ENCODE measurements at regions not wholly inside any gene's neighbourhood (a gene's known extent, or its start where the extent isn't known, plus 50 kb on each side); places are given as distances from the start of the nearest gene placed in this dataset.

DNA sequence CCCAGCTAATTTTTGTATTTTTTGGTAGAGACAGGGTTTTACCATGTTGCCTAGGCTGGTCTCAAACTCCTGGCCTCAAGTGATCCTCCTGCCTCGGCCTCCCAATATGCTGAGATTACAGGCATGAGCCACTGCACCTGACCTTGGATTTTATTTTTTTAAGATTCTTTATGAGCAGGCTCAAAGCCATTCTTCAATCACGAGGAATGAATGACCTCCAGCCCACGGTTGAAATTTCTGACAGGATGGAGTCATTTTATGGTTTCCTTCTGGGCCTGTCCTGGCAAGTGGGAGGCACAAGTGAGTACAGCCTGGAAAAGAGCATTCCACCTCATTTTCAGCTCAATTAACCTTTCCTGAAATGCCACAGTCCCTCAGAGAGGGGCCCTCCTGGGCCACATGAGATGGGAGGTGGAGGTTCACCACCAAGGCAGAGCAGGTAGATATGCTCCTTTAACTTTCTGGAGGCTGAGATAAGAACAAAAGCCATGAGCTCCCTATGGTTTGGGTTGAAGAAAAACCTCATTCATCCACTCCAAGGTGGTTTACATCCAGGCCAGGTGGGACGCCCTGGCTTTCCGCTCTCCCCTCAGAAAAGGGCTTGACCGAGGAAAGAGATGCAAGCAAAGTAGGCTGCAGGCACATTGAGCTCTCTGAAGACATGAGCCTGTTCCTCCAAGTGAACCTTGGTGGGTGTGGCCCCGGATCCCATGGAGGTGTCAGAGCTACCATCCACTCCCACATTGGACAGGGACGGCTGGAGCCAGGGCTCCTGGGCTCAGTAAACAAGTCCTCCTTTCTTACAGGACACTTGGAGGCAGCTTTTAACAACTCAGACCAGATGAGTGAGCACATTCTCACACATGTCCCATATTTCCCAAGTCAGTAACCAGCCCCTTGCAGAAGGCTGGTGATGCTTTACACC, 208.5 kb upstream of the SSTR4 start (continued):
- no peak for TF ChIP-seq HNRNPK (IDR thresholded peaks at IDR 0.05; ENCODE audit: low read depth, low read length, poor library complexity, severe bottlenecking)

- FAIRE-seq (no peak), ATAC-seq (no peak; the same call in 2 of the 3 replicates)
- no peak overlapping the region for H3K27ac ChIP-seq (ENCODE audit: extremely low read length, insufficient read depth, low read length)
- no peak for TF ChIP-seq SPEN (CRISPR knock-in tag; IDR thresholded peaks at IDR 0.05; ENCODE audit: low read depth)
- TF ChIP-seq SRSF9 (IDR thresholded peaks at IDR 0.05; ENCODE audit: borderline replicate concordance, insufficient read depth, low read depth, low read length, poor library complexity, severe bottlenecking) = no peak
- no peak for TF ChIP-seq ZNF317 (CRISPR knock-in tag; IDR thresholded peaks at IDR 0.05)
- no peak for TF ChIP-seq YEATS4 (CRISPR knock-in tag; IDR thresholded peaks at IDR 0.05; ENCODE audit: borderline replicate concordance)
- TF ChIP-seq, protein P1, sequence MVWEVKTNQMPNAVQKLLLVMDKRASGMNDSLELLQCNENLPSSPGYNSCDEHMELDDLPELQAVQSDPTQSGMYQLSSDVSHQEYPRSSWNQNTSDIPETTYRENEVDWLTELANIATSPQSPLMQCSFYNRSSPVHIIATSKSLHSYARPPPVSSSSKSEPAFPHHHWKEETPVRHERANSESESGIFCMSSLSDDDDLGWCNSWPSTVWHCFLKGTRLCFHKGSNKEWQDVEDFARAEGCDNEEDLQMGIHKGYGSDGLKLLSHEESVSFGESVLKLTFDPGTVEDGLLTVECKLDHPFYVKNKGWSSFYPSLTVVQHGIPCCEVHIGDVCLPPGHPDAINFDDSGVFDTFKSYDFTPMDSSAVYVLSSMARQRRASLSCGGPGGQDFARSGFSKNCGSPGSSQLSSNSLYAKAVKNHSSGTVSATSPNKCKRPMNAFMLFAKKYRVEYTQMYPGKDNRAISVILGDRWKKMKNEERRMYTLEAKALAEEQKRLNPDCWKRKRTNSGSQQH (CRISPR knock-in tag; IDR thresholded peaks at IDR 0.05; ENCODE audit: low read depth) = no peak
- no peak for TF ChIP-seq CBX2 (IDR thresholded peaks at IDR 0.05; ENCODE audit: low read depth, low read length)
- no peak for TF ChIP-seq CBX2 (CRISPR knock-in tag; IDR thresholded peaks at IDR 0.05; ENCODE audit: low read depth)
- no peak for TF ChIP-seq HNRNPL (IDR thresholded peaks at IDR 0.05; ENCODE audit: low read depth, low read length)
- TF ChIP-seq, protein P2, sequence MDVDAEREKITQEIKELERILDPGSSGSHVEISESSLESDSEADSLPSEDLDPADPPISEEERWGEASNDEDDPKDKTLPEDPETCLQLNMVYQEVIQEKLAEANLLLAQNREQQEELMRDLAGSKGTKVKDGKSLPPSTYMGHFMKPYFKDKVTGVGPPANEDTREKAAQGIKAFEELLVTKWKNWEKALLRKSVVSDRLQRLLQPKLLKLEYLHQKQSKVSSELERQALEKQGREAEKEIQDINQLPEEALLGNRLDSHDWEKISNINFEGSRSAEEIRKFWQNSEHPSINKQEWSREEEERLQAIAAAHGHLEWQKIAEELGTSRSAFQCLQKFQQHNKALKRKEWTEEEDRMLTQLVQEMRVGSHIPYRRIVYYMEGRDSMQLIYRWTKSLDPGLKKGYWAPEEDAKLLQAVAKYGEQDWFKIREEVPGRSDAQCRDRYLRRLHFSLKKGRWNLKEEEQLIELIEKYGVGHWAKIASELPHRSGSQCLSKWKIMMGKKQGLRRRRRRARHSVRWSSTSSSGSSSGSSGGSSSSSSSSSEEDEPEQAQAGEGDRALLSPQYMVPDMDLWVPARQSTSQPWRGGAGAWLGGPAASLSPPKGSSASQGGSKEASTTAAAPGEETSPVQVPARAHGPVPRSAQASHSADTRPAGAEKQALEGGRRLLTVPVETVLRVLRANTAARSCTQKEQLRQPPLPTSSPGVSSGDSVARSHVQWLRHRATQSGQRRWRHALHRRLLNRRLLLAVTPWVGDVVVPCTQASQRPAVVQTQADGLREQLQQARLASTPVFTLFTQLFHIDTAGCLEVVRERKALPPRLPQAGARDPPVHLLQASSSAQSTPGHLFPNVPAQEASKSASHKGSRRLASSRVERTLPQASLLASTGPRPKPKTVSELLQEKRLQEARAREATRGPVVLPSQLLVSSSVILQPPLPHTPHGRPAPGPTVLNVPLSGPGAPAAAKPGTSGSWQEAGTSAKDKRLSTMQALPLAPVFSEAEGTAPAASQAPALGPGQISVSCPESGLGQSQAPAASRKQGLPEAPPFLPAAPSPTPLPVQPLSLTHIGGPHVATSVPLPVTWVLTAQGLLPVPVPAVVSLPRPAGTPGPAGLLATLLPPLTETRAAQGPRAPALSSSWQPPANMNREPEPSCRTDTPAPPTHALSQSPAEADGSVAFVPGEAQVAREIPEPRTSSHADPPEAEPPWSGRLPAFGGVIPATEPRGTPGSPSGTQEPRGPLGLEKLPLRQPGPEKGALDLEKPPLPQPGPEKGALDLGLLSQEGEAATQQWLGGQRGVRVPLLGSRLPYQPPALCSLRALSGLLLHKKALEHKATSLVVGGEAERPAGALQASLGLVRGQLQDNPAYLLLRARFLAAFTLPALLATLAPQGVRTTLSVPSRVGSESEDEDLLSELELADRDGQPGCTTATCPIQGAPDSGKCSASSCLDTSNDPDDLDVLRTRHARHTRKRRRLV (CRISPR knock-in tag; IDR thresholded peaks at IDR 0.05) = no peak
- TF ChIP-seq, protein P3, sequence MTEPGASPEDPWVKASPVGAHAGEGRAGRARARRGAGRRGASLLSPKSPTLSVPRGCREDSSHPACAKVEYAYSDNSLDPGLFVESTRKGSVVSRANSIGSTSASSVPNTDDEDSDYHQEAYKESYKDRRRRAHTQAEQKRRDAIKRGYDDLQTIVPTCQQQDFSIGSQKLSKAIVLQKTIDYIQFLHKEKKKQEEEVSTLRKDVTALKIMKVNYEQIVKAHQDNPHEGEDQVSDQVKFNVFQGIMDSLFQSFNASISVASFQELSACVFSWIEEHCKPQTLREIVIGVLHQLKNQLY (CRISPR knock-in tag; IDR thresholded peaks at IDR 0.05) = no peak
- no peak for TF ChIP-seq ZEB1 (IDR thresholded peaks at IDR 0.05; ENCODE audit: insufficient replicate concordance, low read depth)
- TF ChIP-seq FLYWCH1 (CRISPR knock-in tag; IDR thresholded peaks at IDR 0.05) = no peak
- TF ChIP-seq FOXK2 (IDR thresholded peaks at IDR 0.05) = no peak
- TF ChIP-seq PBX2 (CRISPR knock-in tag; IDR thresholded peaks at IDR 0.05) = no peak
Observed at GRCh38 chr20:22827916-22828315, 207.2 kb upstream of the SSTR4 start.

More at GRCh38 chr20:22827916-22828315, 207.2 kb upstream of the SSTR4 start:
- Histone ChIP-seq H2AFZ (ENCODE audit: low read length) (no peak overlapping the region), H3K79me2 (ENCODE audit: insufficient read depth, low read length) (no peaks in the 10 kb centered on the region), H3K9ac (ENCODE audit: insufficient read depth, low read depth, low read length) (no peak overlapping the region), H3K4me1 (ENCODE audit: insufficient read depth, low read length) (no peaks in the 10 kb centered on the region), H3K4me3 (replicated peaks in 1 of 3; ENCODE audit: insufficient read depth in 1 of 3, low read depth in 2 of 3, low read length in 3 of 3) (no peak overlapping the region), H3K36me3 (replicated peaks in 1 of 2; ENCODE audit: control insufficient read depth in 1 of 2, insufficient read depth in 2 of 2, low read length in 2 of 2) (no peaks in the 10 kb centered on the region), H3K4me2 (ENCODE audit: low read depth, low read length) (no peak overlapping the region), H3K9me3 (ENCODE audit: low read length) (no peaks in the 10 kb centered on the region), H3K27me3 (ENCODE audit: control insufficient read depth in 1 of 2, insufficient read depth in 2 of 2, low read length in 2 of 2) (peaks cover 0 to 4% of the 10 kb centered on the region in 2 experiments; a peak in 1 of 5 replicates), H4K20me1 (ENCODE audit: insufficient read depth, low read length) (no peaks in the 10 kb centered on the region)
- DNase-seq (ENCODE audit: low spot score) = no peak
- POLR2A ChIA-PET = no interaction called here
- intact Hi-C loops (cut with micrococcal nuclease; ENCODE audit: unreplicated experiment) = no loop called here
- CTCF ChIA-PET (ENCODE audit: low intra/inter-chr PET ratio, low total read pairs) = no interaction called here
- no TSS peak for BruUV-seq (replicated peaks)
- in situ Hi-C loops (cut with HindIII; ENCODE audit: extremely low pct_ligation_motif_present, low pct_unique_long_range_greater_than_20kb) = no loop called here
- WGBS (ENCODE audit: low lambda C conversion rate) = 0% methylated on average over 3 of the region's 3 CpGs

Measured in HepG2 (cell line).